ENCODE measurements at regions not wholly inside any gene's neighbourhood (a gene's known extent, or its start where the extent isn't known, plus 50 kb on each side); places are given as distances from the start of the nearest gene placed in this dataset.
"Not testable (repeated sequence)": the region's sequence is repeated elsewhere in the genome, so short reads cannot be mapped to it uniquely, and the experiment has no call there.

DNA sequence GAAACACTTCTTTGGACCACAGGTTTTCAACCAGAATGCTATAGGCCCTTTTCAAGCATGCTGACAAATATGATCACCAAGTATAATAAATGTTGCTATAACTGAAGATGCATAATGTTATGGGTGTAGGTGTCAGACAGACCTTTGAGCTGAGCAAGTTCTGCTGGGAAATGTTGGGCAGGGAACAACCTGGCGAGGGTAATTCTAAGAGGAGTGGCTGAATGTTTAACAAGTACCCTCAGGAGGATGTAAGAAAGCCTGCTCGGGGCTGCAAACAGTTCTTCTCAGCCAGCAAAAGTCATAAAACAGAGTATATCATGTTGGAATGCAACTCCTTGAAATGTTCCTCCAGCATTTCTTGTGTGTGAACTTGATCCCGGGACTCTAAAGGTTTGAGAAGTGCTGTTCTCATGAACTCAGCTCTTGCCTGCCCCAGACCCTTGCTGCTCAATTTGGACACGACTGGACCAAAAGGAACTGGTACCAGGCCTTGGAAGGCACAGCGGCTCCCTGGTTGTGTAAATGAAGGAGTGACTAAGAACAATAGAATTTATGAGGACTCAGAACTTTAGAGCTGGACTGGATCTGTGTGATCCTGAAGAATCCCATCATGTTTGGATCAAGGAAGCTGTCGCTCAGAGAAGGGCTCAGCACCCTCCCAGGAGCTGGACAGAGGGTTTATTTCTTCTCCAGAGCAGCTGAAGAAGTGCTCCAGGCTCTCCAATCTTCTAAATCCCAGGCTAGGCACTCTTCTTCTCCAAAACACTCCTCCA lies 143.2 kb upstream of the ANK3 start:
- TF ChIP-seq, protein P1, sequence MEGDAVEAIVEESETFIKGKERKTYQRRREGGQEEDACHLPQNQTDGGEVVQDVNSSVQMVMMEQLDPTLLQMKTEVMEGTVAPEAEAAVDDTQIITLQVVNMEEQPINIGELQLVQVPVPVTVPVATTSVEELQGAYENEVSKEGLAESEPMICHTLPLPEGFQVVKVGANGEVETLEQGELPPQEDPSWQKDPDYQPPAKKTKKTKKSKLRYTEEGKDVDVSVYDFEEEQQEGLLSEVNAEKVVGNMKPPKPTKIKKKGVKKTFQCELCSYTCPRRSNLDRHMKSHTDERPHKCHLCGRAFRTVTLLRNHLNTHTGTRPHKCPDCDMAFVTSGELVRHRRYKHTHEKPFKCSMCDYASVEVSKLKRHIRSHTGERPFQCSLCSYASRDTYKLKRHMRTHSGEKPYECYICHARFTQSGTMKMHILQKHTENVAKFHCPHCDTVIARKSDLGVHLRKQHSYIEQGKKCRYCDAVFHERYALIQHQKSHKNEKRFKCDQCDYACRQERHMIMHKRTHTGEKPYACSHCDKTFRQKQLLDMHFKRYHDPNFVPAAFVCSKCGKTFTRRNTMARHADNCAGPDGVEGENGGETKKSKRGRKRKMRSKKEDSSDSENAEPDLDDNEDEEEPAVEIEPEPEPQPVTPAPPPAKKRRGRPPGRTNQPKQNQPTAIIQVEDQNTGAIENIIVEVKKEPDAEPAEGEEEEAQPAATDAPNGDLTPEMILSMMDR (IDR thresholded peaks at IDR 0.05; ENCODE audit: control insufficient read depth, extremely low read depth, insufficient read depth), result no peak
- DNase-seq (ENCODE audit: low read depth), result no peak
- no peak overlapping the region for H3K4me3 ChIP-seq (ENCODE audit: low read depth, low read length)

DNA sequence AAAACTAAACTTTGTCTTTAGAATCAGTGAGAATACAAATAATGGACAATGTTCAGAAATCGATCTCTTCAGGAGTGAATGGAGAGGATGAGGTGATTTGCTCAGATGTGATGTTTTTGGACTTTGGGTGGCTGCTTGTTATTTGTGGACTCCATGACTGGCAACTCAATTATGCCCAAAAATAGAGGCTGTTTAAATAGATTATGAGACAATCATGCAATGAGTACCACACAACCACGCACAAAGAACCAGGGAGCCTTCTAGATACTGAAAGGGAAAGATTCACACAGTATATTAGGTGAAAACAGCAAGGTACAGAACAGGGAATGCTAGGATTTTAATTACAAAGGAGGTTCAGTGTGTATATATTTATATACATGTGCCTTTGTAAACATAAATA lies 141.3 kb upstream of the ANK3 start:
- DNase-seq (ENCODE audit: low read depth), result no peak

DNA sequence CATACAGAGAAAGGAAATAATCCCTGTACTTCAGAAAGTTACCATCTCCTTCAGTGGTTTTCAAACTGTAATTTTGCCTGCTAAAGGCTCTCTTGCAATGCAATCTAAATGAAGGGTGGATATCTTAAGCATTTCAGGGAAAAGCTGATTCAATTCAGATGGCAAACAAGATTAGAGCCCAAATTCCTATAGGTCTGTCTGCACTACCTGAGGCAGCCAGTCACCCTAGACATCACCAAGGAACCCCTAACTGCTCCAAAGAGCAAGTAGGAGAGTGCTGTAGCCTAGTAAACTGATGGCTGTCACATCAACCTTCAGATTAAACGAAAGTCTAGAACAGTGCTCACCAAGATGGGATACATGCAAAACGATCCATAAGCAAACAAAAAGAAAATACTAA lies 138.0 kb upstream of the ANK3 start:
- no peak for DNase-seq (ENCODE audit: low read depth)
- no peak overlapping the region for H3K4me3 ChIP-seq (ENCODE audit: low read depth, low read length)
- TF ChIP-seq, protein P1 (IDR thresholded peaks at IDR 0.05; ENCODE audit: control insufficient read depth, extremely low read depth, insufficient read depth), result no peak

More for the DNA sequence above, 141.3 kb upstream of the ANK3 start:
- TF ChIP-seq, protein P1 (IDR thresholded peaks at IDR 0.05; ENCODE audit: control insufficient read depth, extremely low read depth, insufficient read depth), result no peak
- H3K4me3 ChIP-seq (ENCODE audit: low read depth, low read length), result no peak overlapping the region

DNA sequence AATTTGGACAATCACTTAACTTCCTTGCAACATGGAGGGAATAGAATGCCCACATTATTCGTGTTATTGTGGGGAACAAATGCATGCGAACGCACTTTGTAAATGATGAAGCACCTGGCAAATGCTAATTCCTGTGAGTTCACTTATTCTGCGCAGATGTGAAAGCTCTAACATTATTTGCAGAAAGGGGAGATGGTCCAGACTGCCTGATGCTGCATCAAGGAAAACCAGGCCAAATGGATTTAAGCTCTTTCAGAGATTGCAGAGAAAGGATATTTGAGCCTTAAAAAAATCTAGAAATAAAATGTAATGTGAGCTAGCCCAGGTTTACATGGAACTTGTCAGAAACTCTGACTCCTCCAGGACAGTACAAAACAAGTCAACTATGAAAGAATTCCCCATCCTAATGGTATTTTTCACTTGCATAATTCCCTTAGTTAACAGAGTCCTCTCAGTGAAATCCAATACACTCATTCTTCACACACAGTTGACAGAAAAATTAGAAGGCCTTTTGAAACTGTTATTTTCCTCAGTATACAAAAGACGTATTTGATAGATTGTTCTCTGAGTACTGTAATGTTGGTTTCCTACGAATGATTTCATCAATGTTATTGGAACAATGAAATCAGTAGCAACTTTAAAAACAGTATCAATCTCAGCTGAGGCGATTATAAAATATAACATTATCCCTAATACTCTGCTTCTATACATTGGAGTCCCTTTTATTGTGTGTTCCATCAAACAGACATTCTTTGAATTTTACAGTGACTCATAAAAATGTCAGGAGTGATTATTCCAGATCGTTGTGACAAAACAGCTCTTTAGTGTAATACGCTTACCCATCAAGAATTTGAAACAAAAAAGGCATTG lies 136.3 kb upstream of the ANK3 start:
- no peak for DNase-seq (ENCODE audit: low read depth)
- TF ChIP-seq, protein P1 (IDR thresholded peaks at IDR 0.05; ENCODE audit: control insufficient read depth, extremely low read depth, insufficient read depth), result no peak
- H3K4me3 ChIP-seq (ENCODE audit: low read depth, low read length), result no peak overlapping the region

DNA sequence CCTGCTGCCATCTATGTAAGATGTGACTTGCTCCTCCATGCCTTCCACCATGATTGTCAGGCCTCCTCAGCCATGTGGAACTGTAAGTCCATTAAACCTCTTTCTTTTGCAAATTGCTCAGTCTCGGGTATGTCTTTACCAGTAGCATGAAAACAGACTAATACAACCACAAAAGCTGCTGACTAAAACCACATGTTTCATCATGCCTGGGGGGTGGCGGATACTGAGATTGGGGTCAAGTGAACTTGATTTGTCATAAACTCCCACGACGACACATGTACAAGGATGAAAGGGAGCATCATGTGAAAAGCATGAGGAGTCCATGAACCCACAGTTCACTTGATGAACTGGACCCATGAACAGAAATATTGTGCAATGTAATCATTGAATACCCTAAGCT lies 134.9 kb upstream of the ANK3 start:
- no peak overlapping the region for H3K4me3 ChIP-seq (ENCODE audit: low read depth, low read length)
- TF ChIP-seq, protein P1 (IDR thresholded peaks at IDR 0.05; ENCODE audit: control insufficient read depth, extremely low read depth, insufficient read depth), result no peak
- DNase-seq (ENCODE audit: low read depth), result no peak

DNA sequence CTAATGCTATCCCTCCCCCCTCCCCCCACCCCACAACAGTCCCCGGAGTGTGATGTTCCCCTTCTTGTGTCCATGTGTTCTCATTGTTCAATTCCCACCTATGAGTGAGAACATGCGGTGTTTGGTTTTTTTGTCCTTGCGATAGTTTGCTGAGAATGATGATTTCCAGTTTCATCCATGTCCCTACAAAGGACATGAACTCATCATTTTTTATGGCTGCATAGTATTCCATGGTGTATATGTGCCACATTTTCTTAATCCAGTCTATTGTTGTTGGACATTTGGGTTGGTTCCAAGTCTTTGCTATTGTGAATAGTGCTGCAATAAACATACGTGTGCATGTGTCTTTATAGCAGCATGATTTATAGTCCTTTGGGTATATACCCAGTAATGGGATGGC lies 133.7 kb upstream of the ANK3 start:
- not testable (repeated sequence) for H3K4me3 ChIP-seq (ENCODE audit: low read depth, low read length); DNase-seq (ENCODE audit: low read depth)

DNA sequence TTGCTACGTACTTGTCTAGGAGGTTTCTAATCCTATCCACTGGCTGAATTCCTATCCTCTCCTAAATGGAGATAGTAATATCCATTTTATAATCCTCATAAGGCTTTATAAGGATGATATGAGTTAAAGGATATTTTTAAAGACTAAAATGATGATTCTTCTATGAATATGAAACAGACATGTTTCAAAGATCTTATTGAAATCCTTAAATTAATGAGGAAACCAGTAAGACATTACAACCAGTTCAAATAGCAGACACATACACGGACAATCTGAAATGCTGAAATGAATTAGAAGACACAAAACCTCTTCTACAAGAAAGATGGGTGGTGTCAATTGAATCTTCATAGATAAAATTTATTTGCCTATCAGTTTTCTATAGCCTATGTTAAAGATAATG lies 132.9 kb upstream of the ANK3 start:
- TF ChIP-seq, protein P1 (IDR thresholded peaks at IDR 0.05; ENCODE audit: control insufficient read depth, extremely low read depth, insufficient read depth), result no peak
- H3K4me3 ChIP-seq (ENCODE audit: low read depth, low read length), result no peak overlapping the region
- no peak for DNase-seq (ENCODE audit: low read depth)

Measured in LNCaP clone FGC (cell line).